ENCODE measurements at regions not wholly inside any gene's neighbourhood (a gene's known extent, or its start where the extent isn't known, plus 50 kb on each side); places are given as distances from the start of the nearest gene placed in this dataset.

GRCh38 chr14:38751459-38751858 is 351.6 kb downstream of the SEC23A start:
- Histone ChIP-seq H3K27me3 (replicated peaks; ENCODE audit: control insufficient read depth, insufficient read depth, low read length) (no peaks in the 10 kb centered on the region), H3K36me3 (ENCODE audit: control insufficient read depth, insufficient read depth, low read length) (no peaks in the 10 kb centered on the region), H3K4me3 (replicated peaks; ENCODE audit: low read depth, low read length) (no peak overlapping the region)
- no peak for TF ChIP-seq CTCF (IDR thresholded peaks at IDR 0.05; ENCODE audit: insufficient read depth, low read length, poor library complexity, severe bottlenecking)
- no peak for DNase-seq (ENCODE audit: extremely low read depth, insufficient read length)

DNA sequence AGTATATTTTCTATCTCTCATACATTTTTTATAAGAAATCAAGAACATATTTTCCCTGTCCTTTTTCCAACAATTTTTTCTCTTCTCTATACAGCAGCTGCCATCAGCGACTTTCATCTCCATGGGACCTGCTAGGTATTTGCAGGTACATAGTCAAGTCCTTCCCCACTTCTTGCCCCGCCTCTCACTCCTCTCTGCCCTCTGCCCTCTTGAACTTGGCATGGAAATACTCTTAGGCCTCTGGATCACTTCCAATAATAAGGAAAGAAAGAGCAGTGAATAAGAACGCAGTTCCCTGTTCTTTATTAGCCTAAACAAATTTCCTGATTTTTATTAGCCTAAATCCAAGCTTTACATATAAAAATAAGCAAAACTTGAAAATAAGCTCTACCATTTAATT is 353.1 kb downstream of the SEC23A start:
- H3K36me3 ChIP-seq (ENCODE audit: control insufficient read depth, insufficient read depth, low read length), result no peaks in the 10 kb centered on the region
- no peaks in the 10 kb centered on the region for H3K27me3 ChIP-seq (replicated peaks; ENCODE audit: control insufficient read depth, insufficient read depth, low read length)
- no peak for DNase-seq (ENCODE audit: extremely low read depth, insufficient read length)
- no peak for TF ChIP-seq CTCF (IDR thresholded peaks at IDR 0.05; ENCODE audit: insufficient read depth, low read length, poor library complexity, severe bottlenecking)
- no peak overlapping the region for H3K4me3 ChIP-seq (replicated peaks; ENCODE audit: low read depth, low read length)

GRCh38 chr14:38745861-38746260 is 357.2 kb downstream of the SEC23A start:
- no peaks in the 10 kb centered on the region for H3K27me3 ChIP-seq (replicated peaks; ENCODE audit: control insufficient read depth, insufficient read depth, low read length)
- no peak for TF ChIP-seq CTCF (IDR thresholded peaks at IDR 0.05; ENCODE audit: insufficient read depth, low read length, poor library complexity, severe bottlenecking)
- no peak overlapping the region for H3K4me3 ChIP-seq (replicated peaks; ENCODE audit: low read depth, low read length)
- H3K36me3 ChIP-seq (ENCODE audit: control insufficient read depth, insufficient read depth, low read length), result no peaks in the 10 kb centered on the region
- no peak for DNase-seq (ENCODE audit: extremely low read depth, insufficient read length)

DNA sequence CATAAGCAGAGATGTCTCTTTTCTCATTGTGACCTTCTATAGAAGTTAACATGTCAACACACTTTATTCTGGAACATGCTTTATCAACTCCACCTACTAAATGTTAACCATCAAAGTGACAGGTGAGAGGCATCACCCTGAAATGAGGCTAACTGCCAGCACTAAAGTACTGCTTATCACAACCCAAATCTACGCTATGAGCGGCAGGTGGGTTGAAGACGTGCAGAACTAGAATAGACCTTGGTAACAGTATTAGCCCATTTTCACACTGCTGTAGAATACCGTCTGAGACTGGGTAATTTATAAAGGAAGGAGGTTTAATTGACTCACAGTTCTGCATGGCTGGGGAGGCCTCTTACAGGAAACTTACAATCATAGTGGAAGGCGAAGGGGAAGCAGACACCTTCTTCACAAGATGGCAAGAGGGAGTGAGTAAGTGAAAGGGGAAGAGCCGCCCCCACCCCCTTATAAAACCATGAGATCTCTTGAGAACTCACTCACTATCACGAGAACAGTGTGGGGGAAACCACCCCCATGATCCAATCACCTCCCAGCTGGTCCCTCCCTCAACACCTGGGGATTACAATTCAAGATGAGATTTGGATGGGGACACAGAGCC is 359.0 kb downstream of the SEC23A start:
- DNase-seq (ENCODE audit: extremely low read depth, insufficient read length), result no peak
- no peak for TF ChIP-seq CTCF (IDR thresholded peaks at IDR 0.05; ENCODE audit: insufficient read depth, low read length, poor library complexity, severe bottlenecking)
- no peaks in the 10 kb centered on the region for H3K27me3 ChIP-seq (replicated peaks; ENCODE audit: control insufficient read depth, insufficient read depth, low read length)
- H3K36me3 ChIP-seq (ENCODE audit: control insufficient read depth, insufficient read depth, low read length), result no peaks in the 10 kb centered on the region
- H3K4me3 ChIP-seq (replicated peaks; ENCODE audit: low read depth, low read length), result no peak overlapping the region

DNA sequence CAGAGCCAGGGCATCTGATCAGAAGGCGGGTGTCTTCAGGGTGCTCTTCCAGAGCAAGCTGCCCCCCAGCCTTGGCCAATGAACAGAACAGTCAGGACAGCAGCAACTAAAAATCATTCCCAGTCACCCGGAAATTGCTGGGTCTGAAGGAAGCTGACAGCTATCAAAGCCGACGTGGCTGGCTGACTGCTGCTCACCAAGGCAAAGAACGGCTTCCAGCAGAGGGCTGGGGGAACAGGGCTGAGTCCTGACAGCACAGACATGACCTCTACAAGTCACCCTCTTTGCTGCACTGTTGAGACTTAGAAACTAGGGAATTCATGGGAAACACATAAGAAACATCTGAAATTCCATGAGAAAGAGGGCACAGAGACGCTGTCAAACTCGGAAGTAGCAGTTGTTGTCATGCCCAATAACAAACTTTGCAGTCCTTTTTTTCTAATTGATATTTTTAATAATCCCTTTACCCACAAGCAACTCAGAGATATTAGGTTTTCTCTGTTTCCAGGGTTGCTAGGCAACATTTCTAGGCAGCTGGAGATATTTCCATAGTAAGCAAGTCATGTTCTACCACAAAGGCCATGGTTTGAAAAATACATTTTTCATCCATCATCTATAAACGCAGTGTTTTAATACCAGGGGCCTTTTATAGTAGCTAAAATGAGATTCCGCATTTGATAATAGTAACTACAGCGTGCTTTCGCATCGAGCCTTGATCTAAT is 365.2 kb downstream of the SEC23A start:
- H3K4me3 ChIP-seq (replicated peaks; ENCODE audit: low read depth, low read length), result no peak overlapping the region
- DNase-seq (ENCODE audit: extremely low read depth, insufficient read length), result no peak
- no peaks in the 10 kb centered on the region for H3K27me3 ChIP-seq (replicated peaks; ENCODE audit: control insufficient read depth, insufficient read depth, low read length)
- no peaks in the 10 kb centered on the region for H3K36me3 ChIP-seq (ENCODE audit: control insufficient read depth, insufficient read depth, low read length)
- no peak for TF ChIP-seq CTCF (IDR thresholded peaks at IDR 0.05; ENCODE audit: insufficient read depth, low read length, poor library complexity, severe bottlenecking)

Data from GM06990 (cell line).